ENCODE measurements at regions not wholly inside any gene's neighbourhood (a gene's known extent, or its start where the extent isn't known, plus 50 kb on each side); places are given as distances from the start of the nearest gene placed in this dataset.

GRCh38 chr1:70542856-70543255 is 131.8 kb downstream of the CTH start:
- TF ChIP-seq CTCF (IDR thresholded peaks at IDR 0.05 in 2 of 3, conservative IDR thresholded peaks at IDR 0.05 in 1 of 3; ENCODE audit: borderline replicate concordance in 1 of 3, insufficient read depth in 1 of 3, low read depth in 2 of 3, low read length in 2 of 3) (no peak), EZH2 (IDR thresholded peaks at IDR 0.05) (no peak), EGR1 (IDR thresholded peaks at IDR 0.05; ENCODE audit: low read depth) (no peak), MAX (IDR thresholded peaks at IDR 0.05) (no peak), POLR2A (IDR thresholded peaks at IDR 0.05; ENCODE audit: borderline replicate concordance, extremely low read depth, insufficient read depth, insufficient read length) (no peak), POLR2AphosphoS5 (IDR thresholded peaks at IDR 0.05; ENCODE audit: low read depth, low read length) (no peak), TCF7L2 (IDR thresholded peaks at IDR 0.05; ENCODE audit: borderline replicate concordance, extremely low read depth, insufficient read depth, insufficient read length) (no peak), ELF1 (IDR thresholded peaks at IDR 0.05; ENCODE audit: borderline replicate concordance, low read depth) (no peak), EZH2phosphoT487 (IDR thresholded peaks at IDR 0.05; ENCODE audit: borderline replicate concordance) (no peak), FOSL1 (IDR thresholded peaks at IDR 0.05; ENCODE audit: low read depth) (no peak)

Measured in HCT116 (cell line).